ENCODE measurements at regions not wholly inside any gene's neighbourhood (a gene's known extent, or its start where the extent isn't known, plus 50 kb on each side); places are given as distances from the start of the nearest gene placed in this dataset.
"Not testable (repeated sequence)": the region's sequence is repeated elsewhere in the genome, so short reads cannot be mapped to it uniquely, and the experiment has no call there.

DNA sequence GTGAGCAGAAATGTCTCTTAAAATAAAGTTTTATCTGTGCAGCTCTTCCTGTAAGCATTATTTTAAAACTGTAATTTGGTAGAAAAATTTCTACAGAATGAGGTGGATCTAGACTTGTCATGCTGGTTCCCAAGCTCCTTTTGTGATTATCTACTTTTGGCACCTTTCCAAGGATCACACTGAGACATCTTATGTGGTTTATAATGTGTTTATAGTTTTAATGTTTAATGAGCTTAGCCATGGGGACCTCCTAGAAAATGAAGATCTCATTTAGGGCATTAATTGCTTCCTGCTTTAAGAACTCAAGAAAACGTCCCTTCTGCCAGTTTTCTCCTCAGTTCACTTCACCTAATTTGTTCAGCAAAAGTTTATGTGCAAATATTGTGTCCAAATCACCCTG lies 468.4 kb downstream of the SUCLG1 start:
- Histone ChIP-seq H3K9ac (ENCODE audit: control insufficient read depth, extremely low read depth, insufficient read depth, low read length) (no peak overlapping the region), H3K9me3 (ENCODE audit: control insufficient read depth, low read depth, low read length) (no peaks in the 10 kb centered on the region), H3K9me1 (ENCODE audit: control insufficient read depth, extremely low read depth, insufficient read depth, low read length) (no peaks in the 10 kb centered on the region), H4K20me1 (ENCODE audit: control insufficient read depth, extremely low read depth, insufficient read depth, low read length) (no peaks in the 10 kb centered on the region), H3K27me3 (ENCODE audit: control insufficient read depth, extremely low read depth, insufficient read depth, low read length) (no peaks in the 10 kb centered on the region), H3K4me1 (ENCODE audit: control insufficient read depth, extremely low read depth, insufficient read depth, low read length) (no peaks in the 10 kb centered on the region), H3K27ac (ENCODE audit: control insufficient read depth, insufficient read depth, low read length) (no peak overlapping the region), H3K79me2 (ENCODE audit: control insufficient read depth, insufficient read depth, low read length) (no peaks in the 10 kb centered on the region), H2AFZ (ENCODE audit: control insufficient read depth, low read length) (no peak overlapping the region), H3K4me2 (ENCODE audit: control insufficient read depth, extremely low read depth, insufficient read depth, low read depth, low read length) (no peak overlapping the region), H3K4me3 (ENCODE audit: control insufficient read depth in 2 of 3, extremely low read depth in 1 of 3, insufficient read depth in 2 of 3, low read depth in 1 of 3, low read length in 3 of 3) (no peak overlapping the region), H3K36me3 (ENCODE audit: control insufficient read depth in 2 of 2, extremely low read depth in 1 of 2, insufficient read depth in 2 of 2, low read length in 2 of 2) (no peaks in the 10 kb centered on the region)
- FAIRE-seq (no peak), DNase-seq (ENCODE audit: low read depth, low spot score) (no peak)
- TF ChIP-seq EZH2 (IDR thresholded peaks at IDR 0.05; ENCODE audit: low read length): no peak
- TF ChIP-seq, protein P1, sequence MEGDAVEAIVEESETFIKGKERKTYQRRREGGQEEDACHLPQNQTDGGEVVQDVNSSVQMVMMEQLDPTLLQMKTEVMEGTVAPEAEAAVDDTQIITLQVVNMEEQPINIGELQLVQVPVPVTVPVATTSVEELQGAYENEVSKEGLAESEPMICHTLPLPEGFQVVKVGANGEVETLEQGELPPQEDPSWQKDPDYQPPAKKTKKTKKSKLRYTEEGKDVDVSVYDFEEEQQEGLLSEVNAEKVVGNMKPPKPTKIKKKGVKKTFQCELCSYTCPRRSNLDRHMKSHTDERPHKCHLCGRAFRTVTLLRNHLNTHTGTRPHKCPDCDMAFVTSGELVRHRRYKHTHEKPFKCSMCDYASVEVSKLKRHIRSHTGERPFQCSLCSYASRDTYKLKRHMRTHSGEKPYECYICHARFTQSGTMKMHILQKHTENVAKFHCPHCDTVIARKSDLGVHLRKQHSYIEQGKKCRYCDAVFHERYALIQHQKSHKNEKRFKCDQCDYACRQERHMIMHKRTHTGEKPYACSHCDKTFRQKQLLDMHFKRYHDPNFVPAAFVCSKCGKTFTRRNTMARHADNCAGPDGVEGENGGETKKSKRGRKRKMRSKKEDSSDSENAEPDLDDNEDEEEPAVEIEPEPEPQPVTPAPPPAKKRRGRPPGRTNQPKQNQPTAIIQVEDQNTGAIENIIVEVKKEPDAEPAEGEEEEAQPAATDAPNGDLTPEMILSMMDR (optimal IDR thresholded peaks at IDR 0.05 in 1 of 3, IDR thresholded peaks at IDR 0.05 in 1 of 3, conservative IDR thresholded peaks at IDR 0.05 in 1 of 3; ENCODE audit: extremely low read depth in 1 of 3, insufficient read depth in 2 of 3, low read length in 3 of 3): no peak
- dilution Hi-C loops (cut with MboI; ENCODE audit: extremely low pct_ligation_motif_present, low sequenced_read_pairs): no loop called here

DNA sequence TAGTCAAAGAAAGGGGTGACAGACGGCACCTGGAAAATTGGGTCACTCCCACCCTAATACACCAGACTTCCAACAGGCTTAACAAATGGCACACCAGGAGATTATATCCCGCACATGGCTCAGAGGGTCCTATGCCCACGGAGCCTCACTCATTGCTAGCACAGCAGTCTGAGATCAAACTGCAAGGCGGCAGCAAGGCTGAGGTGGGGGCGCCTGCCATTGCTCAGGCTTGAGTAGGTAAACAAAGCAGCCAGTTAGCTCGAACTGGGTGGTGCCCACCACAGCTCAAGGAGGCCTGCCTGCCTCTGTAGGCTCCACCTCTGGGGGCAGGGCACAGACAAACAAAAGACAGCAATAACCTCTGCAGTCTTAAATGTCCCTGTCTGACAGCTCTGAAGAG lies 482.5 kb downstream of the SUCLG1 start:
- H3K4me2 ChIP-seq (ENCODE audit: control insufficient read depth, extremely low read depth, insufficient read depth, low read depth, low read length); H3K4me3 ChIP-seq (ENCODE audit: control insufficient read depth in 2 of 3, extremely low read depth in 1 of 3, insufficient read depth in 2 of 3, low read depth in 1 of 3, low read length in 3 of 3); DNase-seq (ENCODE audit: low read depth, low spot score); H3K9ac ChIP-seq (ENCODE audit: control insufficient read depth, extremely low read depth, insufficient read depth, low read length); H3K27ac ChIP-seq (ENCODE audit: control insufficient read depth, insufficient read depth, low read length); FAIRE-seq; H3K27me3 ChIP-seq (ENCODE audit: control insufficient read depth, extremely low read depth, insufficient read depth, low read length); H3K9me3 ChIP-seq (ENCODE audit: control insufficient read depth, low read depth, low read length); H3K36me3 ChIP-seq (ENCODE audit: control insufficient read depth in 2 of 2, extremely low read depth in 1 of 2, insufficient read depth in 2 of 2, low read length in 2 of 2); H4K20me1 ChIP-seq (ENCODE audit: control insufficient read depth, extremely low read depth, insufficient read depth, low read length); H3K79me2 ChIP-seq (ENCODE audit: control insufficient read depth, insufficient read depth, low read length); H3K4me1 ChIP-seq (ENCODE audit: control insufficient read depth, extremely low read depth, insufficient read depth, low read length); dilution Hi-C loops (cut with MboI; ENCODE audit: extremely low pct_ligation_motif_present, low sequenced_read_pairs); H2AFZ ChIP-seq (ENCODE audit: control insufficient read depth, low read length); H3K9me1 ChIP-seq (ENCODE audit: control insufficient read depth, extremely low read depth, insufficient read depth, low read length): not testable (repeated sequence)

DNA sequence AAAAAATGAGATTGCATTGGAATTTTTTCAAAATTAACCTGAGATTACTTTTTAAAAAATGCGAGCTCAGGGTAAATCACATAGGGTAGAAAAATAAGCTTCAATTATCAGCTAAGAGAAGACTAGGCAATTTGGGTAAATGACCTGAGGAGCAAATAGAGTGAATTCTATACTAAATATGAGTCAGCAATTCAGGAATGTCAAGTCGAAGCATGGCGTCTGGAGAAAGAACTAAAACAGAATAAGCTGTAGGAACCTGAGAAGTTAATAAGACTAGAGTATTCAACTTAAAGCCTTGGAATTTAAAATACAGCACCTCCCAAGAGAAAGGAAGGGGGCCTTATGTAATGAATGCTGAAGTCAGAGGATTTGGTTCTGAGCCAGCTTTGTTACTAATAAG lies 487.0 kb downstream of the SUCLG1 start:
- no peak overlapping the region for H3K4me2 ChIP-seq (ENCODE audit: control insufficient read depth, extremely low read depth, insufficient read depth, low read depth, low read length)

More for the DNA sequence above, 487.0 kb downstream of the SUCLG1 start:
- no peaks in the 10 kb centered on the region for H3K4me1 ChIP-seq (ENCODE audit: control insufficient read depth, extremely low read depth, insufficient read depth, low read length)
- DNase-seq (ENCODE audit: low read depth, low spot score): no peak
- H3K9ac ChIP-seq (ENCODE audit: control insufficient read depth, extremely low read depth, insufficient read depth, low read length): no peak overlapping the region
- no peaks in the 10 kb centered on the region for H3K79me2 ChIP-seq (ENCODE audit: control insufficient read depth, insufficient read depth, low read length)
- no peaks in the 10 kb centered on the region for H3K36me3 ChIP-seq (ENCODE audit: control insufficient read depth in 2 of 2, extremely low read depth in 1 of 2, insufficient read depth in 2 of 2, low read length in 2 of 2)
- H3K9me1 ChIP-seq (ENCODE audit: control insufficient read depth, extremely low read depth, insufficient read depth, low read length): no peaks in the 10 kb centered on the region
- no peaks in the 10 kb centered on the region for H3K27me3 ChIP-seq (ENCODE audit: control insufficient read depth, extremely low read depth, insufficient read depth, low read length)
- no peaks in the 10 kb centered on the region for H4K20me1 ChIP-seq (ENCODE audit: control insufficient read depth, extremely low read depth, insufficient read depth, low read length)
- dilution Hi-C loops (cut with MboI; ENCODE audit: extremely low pct_ligation_motif_present, low sequenced_read_pairs): no loop called here
- H3K27ac ChIP-seq (ENCODE audit: control insufficient read depth, insufficient read depth, low read length): no peak overlapping the region
- FAIRE-seq: no peak
- no peak overlapping the region for H2AFZ ChIP-seq (ENCODE audit: control insufficient read depth, low read length)
- H3K9me3 ChIP-seq (ENCODE audit: control insufficient read depth, low read depth, low read length): no peaks in the 10 kb centered on the region
- H3K4me3 ChIP-seq (ENCODE audit: control insufficient read depth in 2 of 3, extremely low read depth in 1 of 3, insufficient read depth in 2 of 3, low read depth in 1 of 3, low read length in 3 of 3): no peak overlapping the region
- TF ChIP-seq, protein P1 (optimal IDR thresholded peaks at IDR 0.05 in 1 of 3, IDR thresholded peaks at IDR 0.05 in 1 of 3, conservative IDR thresholded peaks at IDR 0.05 in 1 of 3; ENCODE audit: extremely low read depth in 1 of 3, insufficient read depth in 2 of 3, low read length in 3 of 3): no peak
- TF ChIP-seq EZH2 (IDR thresholded peaks at IDR 0.05; ENCODE audit: low read length): no peak
